ENCODE measurements at regions not wholly inside any gene's neighbourhood (a gene's known extent, or its start where the extent isn't known, plus 50 kb on each side); places are given as distances from the start of the nearest gene placed in this dataset.

GRCh38 chr14:86896701-86897100 is 1096.3 kb downstream of the GALC start:
- no peak for FAIRE-seq
- DNase-seq (ENCODE audit: low spot score in 2 of 2) = no peak

DNA sequence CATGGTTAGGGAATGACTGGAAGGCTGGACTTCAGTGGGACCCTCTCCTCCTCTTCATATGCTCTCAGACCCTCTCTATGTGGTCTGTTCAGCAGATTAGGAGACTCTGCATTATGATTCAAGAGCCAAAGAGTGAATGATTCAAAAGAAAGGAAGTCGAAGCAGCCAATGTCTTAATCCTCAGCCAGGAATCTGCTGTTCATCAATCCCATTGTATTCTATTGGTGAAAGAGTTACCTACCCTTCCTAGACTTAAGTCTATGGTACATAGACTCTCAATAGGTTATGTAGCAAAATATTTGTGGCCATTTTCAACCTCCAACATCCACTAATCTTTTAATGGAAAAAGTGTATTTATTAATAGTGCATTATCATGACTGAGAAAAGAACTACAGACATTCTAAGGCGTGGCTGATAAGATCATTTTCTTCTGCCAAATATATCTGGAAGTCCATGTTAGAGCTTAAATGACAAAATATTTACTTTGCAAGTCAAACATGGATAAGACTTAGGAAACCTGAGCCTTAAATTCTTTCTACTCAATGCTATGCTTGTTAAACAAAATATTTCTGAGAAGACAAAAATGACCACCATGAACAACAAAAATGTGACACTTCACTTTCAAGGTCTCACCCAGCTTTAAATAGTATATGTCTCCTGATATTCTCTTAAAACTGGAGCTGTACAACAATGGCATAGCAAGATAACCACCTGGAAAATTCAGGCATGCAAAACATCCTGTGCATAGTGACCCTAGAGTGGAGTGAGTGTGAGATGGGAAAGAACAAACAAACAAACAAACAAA is 1100.6 kb downstream of the GALC start:
- no peak for FAIRE-seq
- no peak for DNase-seq (ENCODE audit: low spot score in 2 of 2)

DNA sequence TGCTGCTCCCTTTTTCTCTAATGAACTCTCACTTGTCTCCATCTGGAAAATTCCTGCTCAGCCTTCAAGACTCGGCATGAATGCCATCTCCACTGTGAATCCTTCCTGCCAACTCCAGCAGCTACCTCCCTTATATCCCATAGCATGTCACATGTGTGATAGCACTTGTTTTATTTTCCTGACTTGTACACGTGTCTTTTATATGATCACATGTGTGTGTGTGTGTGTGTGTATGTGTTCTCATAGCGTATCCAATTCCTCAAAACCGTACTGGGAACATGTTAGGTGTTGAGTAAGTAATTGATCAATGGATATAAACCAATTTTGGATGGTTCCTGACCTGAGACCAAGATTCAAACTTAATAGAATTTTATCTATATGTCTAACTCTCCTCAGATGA is 1107.7 kb downstream of the GALC start:
- FAIRE-seq (no peak), DNase-seq (ENCODE audit: low spot score in 2 of 2) (no peak)

GRCh38 chr14:86884498-86884897 is 1108.5 kb downstream of the GALC start:
- DNase-seq (ENCODE audit: low spot score in 2 of 2) = no peak
- FAIRE-seq = no peak

GRCh38 chr14:86882818-86883217 is 1110.2 kb downstream of the GALC start:
- DNase-seq (ENCODE audit: low spot score in 2 of 2) = no peak
- no peak for FAIRE-seq

DNA sequence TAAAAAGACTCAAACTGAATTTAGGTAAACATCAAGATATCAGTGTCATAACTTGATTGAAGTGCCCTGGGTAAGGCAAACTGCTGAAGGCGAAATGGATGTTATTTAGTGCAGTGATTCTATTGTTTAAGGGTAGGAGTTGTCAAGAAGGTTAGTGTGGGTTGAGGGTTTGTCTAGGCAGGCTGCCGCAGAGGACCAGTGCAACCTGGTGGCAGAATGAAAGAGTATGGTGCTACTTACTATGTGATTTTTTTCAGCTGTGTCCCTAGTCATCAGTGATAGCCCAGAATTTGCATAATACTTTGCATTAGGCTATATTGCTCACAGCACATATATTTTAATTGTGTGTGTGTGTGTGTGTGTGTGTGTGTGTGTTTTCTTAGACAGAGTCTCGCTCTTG is 1127.0 kb downstream of the GALC start:
- DNase-seq (ENCODE audit: low spot score in 2 of 2) = no peak
- no peak for FAIRE-seq

DNA sequence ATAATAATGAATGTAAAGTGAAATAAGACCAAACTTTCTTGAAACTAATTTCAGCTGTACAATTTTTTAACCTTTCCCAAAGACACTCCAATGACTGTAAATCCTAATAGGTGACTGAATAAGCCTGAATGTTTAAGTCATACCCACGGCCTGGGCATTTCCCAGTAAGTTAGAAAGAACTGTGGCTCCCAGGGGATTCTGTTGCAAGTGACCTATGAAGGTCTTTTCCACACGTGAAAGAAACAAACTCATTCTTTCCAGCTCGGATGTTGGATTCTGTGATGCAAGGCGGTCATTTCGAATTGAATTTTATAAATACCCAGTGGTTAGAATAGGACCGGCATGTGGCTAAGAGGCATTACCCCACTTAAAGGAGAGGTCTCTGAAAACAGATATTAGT is 1134.4 kb downstream of the GALC start:
- FAIRE-seq = no peak
- no peak for DNase-seq (ENCODE audit: low spot score in 2 of 2)

DNA sequence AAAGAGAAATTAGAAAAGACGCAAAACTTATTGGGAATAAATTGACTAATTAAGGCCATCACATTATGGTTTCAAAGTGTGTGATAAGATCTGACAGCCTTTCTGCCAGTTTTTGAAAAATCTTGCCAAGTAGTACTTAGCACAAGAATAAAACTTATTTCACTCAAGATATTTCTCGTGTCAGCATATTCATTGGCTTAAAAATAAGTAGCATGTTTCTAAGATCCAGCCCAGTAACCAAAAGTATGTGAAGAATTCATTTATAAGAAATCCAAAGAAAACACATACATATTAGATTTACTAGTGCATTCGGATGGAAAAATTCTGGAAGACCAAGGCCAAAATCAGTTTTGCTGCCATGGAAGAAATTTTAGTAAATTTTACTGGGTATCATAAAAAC is 1135.0 kb downstream of the GALC start:
- FAIRE-seq = no peak
- DNase-seq (ENCODE audit: low spot score in 2 of 2) = no peak

GRCh38 chr14:86852530-86852929 is 1140.5 kb downstream of the GALC start:
- FAIRE-seq (no peak), DNase-seq (ENCODE audit: low spot score in 2 of 2) (no peak)

- DNase-seq (ENCODE audit: low spot score in 2 of 2) (no peak), FAIRE-seq (no peak)
These were observed 1145.8 kb downstream of the GALC start for GRCh38 chr14:86847140-86847539.

DNA sequence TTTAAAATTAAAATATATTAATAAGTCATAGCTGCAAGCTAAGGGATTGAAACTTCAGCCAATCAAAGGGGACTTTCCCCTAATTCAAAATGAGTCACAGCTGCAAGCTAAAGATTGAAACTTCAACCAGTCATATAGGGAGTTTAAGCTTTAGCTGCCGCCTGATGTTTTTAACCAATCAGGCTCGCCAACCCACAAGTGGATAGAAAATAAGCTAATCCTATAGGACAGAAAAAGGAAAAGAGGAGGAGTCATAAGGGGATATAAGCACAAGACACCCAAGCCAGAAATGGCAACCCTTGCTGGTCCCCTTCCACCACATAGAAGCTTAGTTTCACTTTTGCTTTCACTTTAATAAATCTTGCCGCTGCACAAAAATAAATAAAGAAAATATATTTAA is 1154.6 kb downstream of the GALC start:
- DNase-seq (ENCODE audit: low spot score in 2 of 2) = no peak
- no peak for FAIRE-seq

DNA sequence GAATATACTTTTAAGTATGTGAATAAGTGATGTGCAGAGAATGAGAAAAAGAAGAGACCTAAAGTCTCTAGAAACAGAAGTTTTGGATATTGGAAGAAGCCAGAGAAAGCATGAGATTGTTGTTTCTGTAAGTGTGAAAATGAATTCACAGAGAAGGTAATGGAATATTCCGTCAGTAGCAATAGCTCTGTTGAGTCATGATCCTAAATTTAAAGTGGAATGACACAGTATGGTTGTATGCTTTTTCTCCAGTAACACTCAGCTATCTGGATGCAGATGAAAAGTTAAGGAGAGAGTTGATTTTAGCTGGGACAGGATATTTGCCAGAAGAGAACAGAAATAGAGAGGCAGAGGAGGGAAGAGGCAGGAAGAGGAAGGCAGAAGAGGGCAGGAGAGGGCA is 1166.3 kb downstream of the GALC start:
- no peak for DNase-seq (ENCODE audit: low spot score in 2 of 2)
- no peak for FAIRE-seq

DNA sequence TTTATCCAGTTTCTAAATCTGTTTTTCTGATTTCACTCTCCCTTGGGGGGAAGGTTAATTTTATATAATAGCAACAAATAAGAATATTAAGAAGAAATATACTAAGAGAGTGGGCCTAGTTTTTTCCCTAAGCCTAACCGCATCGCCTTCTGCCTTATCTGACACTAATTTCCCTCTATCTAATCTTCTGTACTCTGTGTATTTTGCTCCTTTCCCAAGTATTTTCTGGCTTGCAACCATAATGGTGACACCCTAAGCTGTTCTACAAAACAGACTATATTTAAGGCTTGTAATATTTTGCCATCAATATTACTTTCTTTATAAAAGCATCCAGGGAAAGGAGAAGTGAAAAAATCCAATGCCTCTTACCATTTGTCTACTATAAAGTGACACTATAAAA is 1168.8 kb downstream of the GALC start:
- no peak for FAIRE-seq
- no peak for DNase-seq (ENCODE audit: low spot score in 2 of 2)

- DNase-seq (ENCODE audit: low spot score in 2 of 2) (no peak), FAIRE-seq (no peak)
These were observed 1169.4 kb downstream of the GALC start for GRCh38 chr14:86823581-86823980.

- FAIRE-seq (no peak), DNase-seq (ENCODE audit: low spot score in 2 of 2) (no peak)
These were observed 1177.6 kb downstream of the GALC start for GRCh38 chr14:86815341-86815740.

DNA sequence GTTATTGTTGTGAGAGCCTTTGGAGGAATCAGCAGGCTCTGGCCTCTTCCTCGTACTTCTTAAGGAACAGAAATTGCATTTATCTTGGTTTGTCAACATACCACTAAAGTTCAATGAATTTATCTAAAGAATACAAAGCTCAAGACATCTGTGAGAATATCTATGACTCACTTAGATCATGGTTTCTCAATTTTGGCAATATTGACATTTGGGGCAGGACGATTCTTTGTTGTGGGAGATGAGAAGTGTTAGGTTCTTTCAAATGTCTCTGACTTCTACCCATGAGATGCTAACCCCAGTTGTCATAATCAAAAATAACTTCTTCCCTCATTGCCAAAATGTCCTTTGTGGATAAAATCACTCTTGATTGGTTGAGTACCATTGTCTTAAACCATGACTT is 1190.3 kb downstream of the GALC start:
- DNase-seq (ENCODE audit: low spot score in 2 of 2) = no peak

GRCh38 chr14:86799244-86799647 is 1193.7 kb downstream of the GALC start:
- DNase-seq (ENCODE audit: low spot score in 2 of 2) (no peak), FAIRE-seq (no peak)

More for the DNA sequence above, 1190.3 kb downstream of the GALC start:
- no peak for FAIRE-seq

DNA sequence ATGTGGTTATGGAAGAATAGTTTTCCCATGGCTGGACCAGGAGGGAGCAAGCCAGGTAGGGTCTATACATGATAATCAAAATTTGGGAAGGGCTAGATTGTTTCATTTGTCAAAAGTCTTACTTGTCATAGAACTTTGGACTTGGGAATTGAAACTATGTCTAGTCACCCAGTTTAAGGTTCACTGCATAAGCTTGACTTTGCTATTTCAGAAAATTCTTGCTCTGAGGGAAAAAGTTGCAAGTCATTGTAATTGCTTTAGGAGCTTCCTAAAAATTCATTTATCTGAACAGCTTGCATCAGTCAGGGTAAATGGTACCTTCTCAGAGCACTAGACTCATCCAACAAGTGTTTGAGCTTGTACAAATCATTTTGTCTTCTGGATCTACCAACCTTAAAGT is 1194.7 kb downstream of the GALC start:
- FAIRE-seq (no peak), DNase-seq (ENCODE audit: low spot score in 2 of 2) (no peak)

GRCh38 chr14:86797075-86797351 is 1196.0 kb downstream of the GALC start:
- DNase-seq (ENCODE audit: low spot score in 2 of 2) = no peak
- FAIRE-seq = no peak

DNA sequence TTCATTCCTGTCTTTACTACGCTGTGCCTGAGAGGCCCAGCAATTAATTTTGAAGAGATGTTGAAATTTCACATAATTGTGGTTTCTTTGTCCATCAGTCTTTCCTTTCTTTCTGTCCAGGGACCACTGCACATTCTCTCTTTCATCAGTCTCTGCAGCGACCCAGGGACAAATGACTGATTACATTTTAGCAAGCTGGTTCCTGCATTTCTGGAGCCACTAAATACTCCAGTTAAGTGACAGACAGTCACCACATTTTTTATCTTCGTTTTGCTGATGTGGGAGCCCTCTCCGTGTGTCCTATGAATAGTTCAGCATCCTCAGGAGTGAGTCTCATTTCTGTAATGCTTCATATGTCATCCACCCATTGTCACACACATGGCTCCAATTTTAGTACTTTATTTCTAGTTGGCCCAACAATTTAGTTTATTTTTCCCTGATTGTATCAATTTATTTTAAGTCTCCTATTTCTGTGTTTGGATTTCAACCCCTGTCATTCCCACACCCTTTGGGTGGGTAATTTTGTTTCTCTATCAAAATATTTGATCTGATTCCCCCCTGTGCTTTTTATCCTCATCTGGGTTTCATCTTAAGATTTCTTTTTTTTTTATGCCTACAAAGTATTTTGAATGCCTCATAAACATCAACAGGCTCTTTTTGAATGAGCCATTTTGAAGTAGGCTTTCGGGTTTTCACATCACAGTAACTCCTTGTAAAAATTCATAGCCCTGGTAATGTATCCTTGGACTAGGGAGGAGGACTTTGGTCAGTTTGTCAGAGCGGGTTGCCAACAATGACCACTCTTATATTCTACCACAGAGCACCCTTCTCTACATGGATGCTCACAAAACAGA is 1196.5 kb downstream of the GALC start:
- FAIRE-seq (no peak), DNase-seq (ENCODE audit: low spot score in 2 of 2) (no peak)

DNA sequence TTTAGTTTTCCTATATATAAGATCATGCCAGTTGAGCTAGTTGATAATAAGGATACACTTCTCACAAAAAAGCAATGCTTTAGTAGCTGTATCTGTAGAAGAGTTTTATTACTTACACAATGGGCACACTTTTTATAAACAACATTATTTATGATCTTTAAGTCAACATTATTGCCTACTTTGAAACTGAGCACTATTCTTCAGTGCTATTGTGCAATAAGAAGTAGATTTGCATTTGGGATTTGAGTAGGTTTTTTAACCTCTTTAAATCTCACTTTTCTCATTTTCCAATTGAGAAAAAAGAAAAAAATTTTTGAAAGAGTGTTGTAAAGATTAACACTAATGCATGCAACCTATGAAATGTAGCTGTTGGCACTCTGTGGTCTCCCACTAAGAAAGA is 1198.3 kb downstream of the GALC start:
- FAIRE-seq = no peak
- DNase-seq (ENCODE audit: low spot score in 2 of 2) = no peak

All from frontal cortex (tissue), 3 donors.